ENCODE measurements at regions not wholly inside any gene's neighbourhood (a gene's known extent, or its start where the extent isn't known, plus 50 kb on each side); places are given as distances from the start of the nearest gene placed in this dataset.

DNA sequence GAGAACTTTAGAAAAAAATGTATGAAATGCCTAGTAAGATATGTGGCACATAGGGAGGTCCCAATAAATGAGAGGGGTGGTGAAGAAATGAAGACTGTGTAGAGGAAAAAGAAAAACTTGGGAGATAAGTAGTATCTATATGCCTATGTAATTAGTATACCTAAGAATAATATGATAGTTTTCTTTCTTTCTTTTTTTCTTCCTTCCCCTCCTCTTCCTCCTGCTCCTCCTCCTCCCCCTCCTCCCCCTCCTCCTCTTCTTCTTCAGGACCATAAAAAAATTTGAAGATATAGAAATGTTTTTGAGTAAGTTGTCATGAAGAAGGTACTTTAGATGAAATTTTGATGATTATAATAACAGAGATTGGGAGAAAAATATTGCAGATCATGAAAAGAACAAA is 857.4 kb downstream of the MAT2B start:
- no peaks in the 10 kb centered on the region for H3K36me3 ChIP-seq (ENCODE audit: control insufficient read depth, insufficient read depth, low read length)
- H3K4me3 ChIP-seq (replicated peaks; ENCODE audit: low read depth, low read length) = no peak overlapping the region
- TF ChIP-seq, protein P1, sequence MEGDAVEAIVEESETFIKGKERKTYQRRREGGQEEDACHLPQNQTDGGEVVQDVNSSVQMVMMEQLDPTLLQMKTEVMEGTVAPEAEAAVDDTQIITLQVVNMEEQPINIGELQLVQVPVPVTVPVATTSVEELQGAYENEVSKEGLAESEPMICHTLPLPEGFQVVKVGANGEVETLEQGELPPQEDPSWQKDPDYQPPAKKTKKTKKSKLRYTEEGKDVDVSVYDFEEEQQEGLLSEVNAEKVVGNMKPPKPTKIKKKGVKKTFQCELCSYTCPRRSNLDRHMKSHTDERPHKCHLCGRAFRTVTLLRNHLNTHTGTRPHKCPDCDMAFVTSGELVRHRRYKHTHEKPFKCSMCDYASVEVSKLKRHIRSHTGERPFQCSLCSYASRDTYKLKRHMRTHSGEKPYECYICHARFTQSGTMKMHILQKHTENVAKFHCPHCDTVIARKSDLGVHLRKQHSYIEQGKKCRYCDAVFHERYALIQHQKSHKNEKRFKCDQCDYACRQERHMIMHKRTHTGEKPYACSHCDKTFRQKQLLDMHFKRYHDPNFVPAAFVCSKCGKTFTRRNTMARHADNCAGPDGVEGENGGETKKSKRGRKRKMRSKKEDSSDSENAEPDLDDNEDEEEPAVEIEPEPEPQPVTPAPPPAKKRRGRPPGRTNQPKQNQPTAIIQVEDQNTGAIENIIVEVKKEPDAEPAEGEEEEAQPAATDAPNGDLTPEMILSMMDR (IDR thresholded peaks at IDR 0.05; ENCODE audit: insufficient read depth, low read length, poor library complexity, severe bottlenecking) = no peak
- H3K27me3 ChIP-seq (replicated peaks; ENCODE audit: control insufficient read depth, insufficient read depth, low read length) = no peaks in the 10 kb centered on the region
- DNase-seq (ENCODE audit: extremely low read depth, insufficient read length) = no peak

DNA sequence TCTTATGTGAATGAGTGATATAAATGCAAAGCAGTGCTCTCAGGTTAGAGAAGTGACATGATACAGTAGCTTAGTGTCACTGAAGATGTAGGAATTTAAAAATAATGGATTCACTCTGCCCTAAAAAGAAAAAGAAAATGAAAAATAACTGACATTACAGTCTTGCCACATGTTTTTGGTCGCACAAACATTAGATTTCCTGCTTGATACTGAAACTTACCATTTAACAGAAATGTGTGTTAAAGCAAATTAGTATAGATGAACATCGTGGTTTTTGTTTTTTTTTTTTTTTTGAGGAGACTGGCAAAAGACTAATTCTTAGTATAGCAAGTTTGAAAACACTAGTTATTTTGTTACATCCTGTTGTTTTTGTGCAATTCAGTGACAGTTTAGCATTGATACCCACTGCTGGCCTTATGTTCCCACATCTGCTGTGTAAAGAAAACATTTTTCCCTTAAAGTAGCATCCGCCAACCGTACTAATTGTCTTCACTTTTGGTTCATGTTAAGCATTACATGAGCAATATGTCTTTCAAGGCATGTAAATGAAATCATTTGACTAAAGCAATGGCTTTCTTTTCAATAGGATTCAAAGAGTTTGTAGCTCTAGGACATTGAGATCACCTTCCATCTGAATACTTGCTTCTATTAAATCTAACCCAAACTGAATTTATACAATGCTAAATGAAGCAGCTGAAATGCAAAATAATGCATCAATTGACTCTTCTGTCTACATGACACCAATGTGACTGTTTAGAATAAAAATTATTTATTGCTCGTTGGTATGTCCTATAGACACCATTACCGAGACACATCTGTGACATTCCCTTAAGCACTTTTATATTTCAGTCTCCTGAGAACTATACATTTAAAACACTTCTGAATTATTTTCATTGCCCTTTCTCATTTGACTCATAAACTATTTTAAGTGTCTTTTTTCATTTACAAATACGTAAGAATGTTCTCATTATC is 859.1 kb downstream of the MAT2B start:
- Histone ChIP-seq H3K27me3 (replicated peaks; ENCODE audit: control insufficient read depth, insufficient read depth, low read length) (no peaks in the 10 kb centered on the region), H3K36me3 (ENCODE audit: control insufficient read depth, insufficient read depth, low read length) (no peaks in the 10 kb centered on the region), H3K4me3 (replicated peaks; ENCODE audit: low read depth, low read length) (no peak overlapping the region)
- TF ChIP-seq, protein P1 (IDR thresholded peaks at IDR 0.05; ENCODE audit: insufficient read depth, low read length, poor library complexity, severe bottlenecking) = no peak
- no peak for DNase-seq (ENCODE audit: extremely low read depth, insufficient read length)

DNA sequence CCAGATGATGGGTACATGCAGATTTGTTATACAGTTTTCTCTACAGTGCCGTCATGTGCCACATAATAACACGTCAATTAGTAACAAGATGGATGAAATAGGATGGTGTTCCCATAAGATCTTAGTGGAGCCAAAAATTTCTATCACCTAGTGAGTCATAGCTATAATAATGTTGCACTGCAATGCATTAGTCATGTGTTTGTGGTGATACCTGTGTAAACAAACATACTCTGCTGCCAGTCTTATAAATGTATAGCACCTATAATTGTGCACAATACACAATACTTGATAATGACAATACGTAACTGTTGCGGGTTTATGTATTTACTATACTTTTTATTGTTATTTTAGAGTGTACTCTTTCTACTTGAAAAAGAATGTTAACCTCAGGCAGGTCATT is 865.4 kb downstream of the MAT2B start:
- no peaks in the 10 kb centered on the region for H3K36me3 ChIP-seq (ENCODE audit: control insufficient read depth, insufficient read depth, low read length)
- no peak overlapping the region for H3K4me3 ChIP-seq (replicated peaks; ENCODE audit: low read depth, low read length)
- no peaks in the 10 kb centered on the region for H3K27me3 ChIP-seq (replicated peaks; ENCODE audit: control insufficient read depth, insufficient read depth, low read length)
- TF ChIP-seq, protein P1 (IDR thresholded peaks at IDR 0.05; ENCODE audit: insufficient read depth, low read length, poor library complexity, severe bottlenecking) = no peak
- no peak for DNase-seq (ENCODE audit: extremely low read depth, insufficient read length)

DNA sequence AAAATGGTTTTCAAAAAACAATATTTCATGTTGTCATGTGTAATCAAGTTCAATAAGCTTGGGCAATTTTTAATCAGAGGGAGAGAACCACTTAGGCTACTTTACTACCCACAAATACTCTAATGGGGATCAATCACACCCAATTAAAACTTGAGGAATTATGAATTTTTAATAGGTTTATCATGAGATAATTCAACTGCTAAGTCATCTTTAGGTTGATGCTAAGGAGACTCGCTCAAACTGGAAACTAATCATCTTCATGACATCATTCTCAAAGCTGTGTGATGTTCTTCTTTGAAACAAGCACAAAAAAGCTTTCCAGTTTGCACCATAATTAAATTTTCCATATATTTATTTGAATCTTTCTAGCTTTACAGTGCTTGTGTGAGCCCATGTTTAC is 867.5 kb downstream of the MAT2B start:
- Histone ChIP-seq H3K36me3 (ENCODE audit: control insufficient read depth, insufficient read depth, low read length) (no peaks in the 10 kb centered on the region), H3K4me3 (replicated peaks; ENCODE audit: low read depth, low read length) (no peak overlapping the region), H3K27me3 (replicated peaks; ENCODE audit: control insufficient read depth, insufficient read depth, low read length) (no peaks in the 10 kb centered on the region)
- DNase-seq (ENCODE audit: extremely low read depth, insufficient read length) = no peak
- TF ChIP-seq, protein P1 (IDR thresholded peaks at IDR 0.05; ENCODE audit: insufficient read depth, low read length, poor library complexity, severe bottlenecking) = no peak

DNA sequence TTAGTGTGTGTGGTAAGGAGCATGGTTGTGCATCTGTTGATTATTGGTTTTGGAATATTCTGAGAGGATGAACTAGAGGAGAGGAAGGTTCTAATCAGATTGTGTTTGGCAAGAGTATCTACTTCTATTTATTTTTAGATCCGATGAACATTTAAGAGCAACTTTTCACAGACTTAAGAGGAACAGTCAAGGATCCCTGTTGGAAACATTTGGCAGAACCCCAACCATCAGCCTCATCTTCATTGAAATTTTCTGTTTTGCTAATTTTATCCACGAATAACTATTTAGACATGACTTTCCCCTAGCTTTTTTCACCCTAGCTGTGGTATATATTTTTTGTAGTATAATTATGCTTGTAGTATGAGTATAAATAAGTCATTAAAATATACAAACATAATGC is 868.5 kb downstream of the MAT2B start:
- H3K36me3 ChIP-seq (ENCODE audit: control insufficient read depth, insufficient read depth, low read length) = no peaks in the 10 kb centered on the region
- DNase-seq (ENCODE audit: extremely low read depth, insufficient read length) = no peak
- no peaks in the 10 kb centered on the region for H3K27me3 ChIP-seq (replicated peaks; ENCODE audit: control insufficient read depth, insufficient read depth, low read length)
- H3K4me3 ChIP-seq (replicated peaks; ENCODE audit: low read depth, low read length) = no peak overlapping the region
- TF ChIP-seq, protein P1 (IDR thresholded peaks at IDR 0.05; ENCODE audit: insufficient read depth, low read length, poor library complexity, severe bottlenecking) = no peak
